A549 (cell line): ENCODE measurements at regions not wholly inside any gene's neighbourhood (a gene's known extent, or its start where the extent isn't known, plus 50 kb on each side); places are given as distances from the start of the nearest gene placed in this dataset.

Experiments
- ATAC-seq, 2 experiments: fragments of 200-7000 bp in 1 of 2; fragments of >200 bp in 1 of 2; cut with Nextera tagmentation in 1 of 2; cut with Tn5 transposase in 1 of 2; 3 replicates each; pipeline versions ENCODE4 v1.8.0 to v1.9.1; 2018 to 2020; ENCODE audit warnings: mild to moderate bottlenecking in 1 of 2, moderate library complexity in 1 of 2
- CTCF ChIA-PET: fragments of 300-600 bp; sonication (Branson Sonifier 250); formaldehyde crosslinking; extraction: SDS; loops from one replicate; lab custom pipeline; 2021; ENCODE audit warnings: antibody characterized with exemption, inconsistent platforms; lab: Yijun Ruan, JAX
- POLR2A ChIA-PET: fragments of 350-600 bp; formaldehyde crosslinking; extraction: SDS; loops from one replicate; lab custom pipeline; 2021; ENCODE audit warnings: antibody characterized with exemption, inconsistent platforms; lab: Yijun Ruan, JAX
- DNase-seq, 2 experiments: peaks; one replicate each; pipeline versions ENCODE4 v3.0.0 to v3.0.0-alpha.2; 2011 to 2016; ENCODE audit warnings: low read depth in 1 of 2, low spot score in 1 of 2
- FAIRE-seq: peaks from 2 replicates; lab custom pipeline; 2011; peaks lifted over from hg19 to GRCh38; lab: Jason Lieb, UNC
- H3K27ac ChIP-seq, 2 experiments: fragments of >200 bp; sonication (Bioruptor Twin); formaldehyde crosslinking; 3 replicates each; pipeline ENCODE4 v1.5.1; 2016 to 2017
- H3K4me1 ChIP-seq: fragments of >200 bp; sonication (Bioruptor Twin); formaldehyde crosslinking; 3 replicates; pipeline ENCODE4 v1.6.1; 2016
- H3K4me2 ChIP-seq: fragments of >200 bp; sonication (Bioruptor Twin); formaldehyde crosslinking; 3 replicates; pipeline ENCODE4 v1.6.1; 2016
- H3K4me3 ChIP-seq: fragments of >200 bp; sonication (Bioruptor Twin); formaldehyde crosslinking; 3 replicates; pipeline ENCODE4 v1.5.1; 2016
- H3K9me3 ChIP-seq: fragments of >200 bp; sonication (Bioruptor Twin); formaldehyde crosslinking; 3 replicates; pipeline ENCODE4 v1.6.1; 2016
- CBX2 ChIP-seq: fragments of 200-600 bp; sonication (generic); IDR thresholded peaks from 2 replicates; pipeline ENCODE4 v1.6.1; 2016; ENCODE audit warnings: low read depth, mild to moderate bottlenecking, borderline replicate concordance
- CBX8 ChIP-seq: fragments of 200-600 bp; sonication (generic); IDR thresholded peaks from 2 replicates; pipeline ENCODE4 v1.6.1; 2016
- EHF ChIP-seq: fragments of 250-450 bp; sonication (Bioruptor Pico); IDR thresholded peaks from 2 replicates; pipeline ENCODE4 v1.5.0; 2020; ENCODE audit warnings: mild to moderate bottlenecking
- ELK1 ChIP-seq: fragments of 150-350 bp; IDR thresholded peaks from 2 replicates; pipeline ENCODE4 v1.6.1; 2014; ENCODE audit warnings: low read depth, mild to moderate bottlenecking, low read length
- EP300 ChIP-seq, 2 experiments: fragments of >200 bp; sonication (Bioruptor Twin); formaldehyde crosslinking; IDR thresholded peaks; 2 replicates in 1 of 2; 3 replicates in 1 of 2; pipeline ENCODE4 v1.6.1; 2016 to 2017
- FOXS1 ChIP-seq: fragments of 250-450 bp; sonication (Bioruptor Pico); IDR thresholded peaks from 2 replicates; pipeline ENCODE4 v1.5.0; 2020; ENCODE audit warnings: mild to moderate bottlenecking, moderate library complexity
- GATA3 ChIP-seq: IDR thresholded peaks from 2 replicates; pipeline ENCODE4 v1.6.1; 2012; ENCODE audit warnings: borderline replicate concordance
- HOXA7 ChIP-seq: fragments of 250-450 bp; sonication (Bioruptor Pico); IDR thresholded peaks from 2 replicates; pipeline ENCODE4 v1.5.0; 2020; ENCODE audit warnings: mild to moderate bottlenecking, moderate library complexity
- MAX ChIP-seq: IDR thresholded peaks from 2 replicates; pipeline ENCODE4 v1.6.1; 2012
- NR3C1 ChIP-seq: fragments of >200 bp; sonication (Bioruptor Twin); formaldehyde crosslinking; IDR thresholded peaks from 3 replicates; pipeline ENCODE4 v1.6.1; 2017
- PHF8 ChIP-seq: fragments of 200-600 bp; sonication (generic); IDR thresholded peaks from 2 replicates; pipeline ENCODE4 v1.6.1; 2016; ENCODE audit warnings: low read depth, mild to moderate bottlenecking, antibody characterized with exemption, moderate library complexity, borderline replicate concordance
- RAD21 ChIP-seq, 2 experiments: fragments of >200 bp in 1 of 2; sonication (Bioruptor Twin) in 1 of 2; formaldehyde crosslinking in 1 of 2; IDR thresholded peaks in 1 of 2; conservative IDR thresholded peaks in 1 of 2; 2 replicates in 1 of 2; 3 replicates in 1 of 2; pipeline ENCODE4 v1.6.1; 2012 to 2018; ENCODE audit warnings: inconsistent platforms in 1 of 2
- RCOR1 ChIP-seq: fragments of 150-350 bp; IDR thresholded peaks from 2 replicates; pipeline ENCODE4 v1.6.1; 2014; ENCODE audit warnings: antibody characterized with exemption, low read length, low read depth
- REST ChIP-seq: fragments of 200-600 bp; sonication (generic); IDR thresholded peaks from 2 replicates; pipeline ENCODE4 v1.6.1; 2016; ENCODE audit warnings: antibody characterized with exemption, mild to moderate bottlenecking, moderate library complexity
- WGBS: methylation state at CpG from one replicate; pipeline ENCODE4 v1.1.6; 2017; ENCODE audit errors: missing lambda C conversion rate; 5-methylcytosine and 5-hydroxymethylcytosine counted together

GRCh38 chr2:43111788-43112554 lies 114.4 kb downstream of the ZFP36L2 start:
- CTCF ChIA-PET: interaction anchor here (1.0 to 2.1 kb wide), 7 partner anchors 9 to 372 kb away, joined by 3 to 8 read pairs (median 4); no protein-coding TSS in a partner anchor
- peaks cover 31% of the 10 kb centered on the region for H3K4me1 ChIP-seq
- no peak for ATAC-seq
- WGBS: 90% methylated on average over 7 of the region's 7 CpGs
- TF ChIP-seq EHF (CRISPR knock-in tag) (no peak), ELK1 (no peak), RCOR1 (no peak), NR3C1 (no peak), CBX8 (no peak), FOXS1 (CRISPR knock-in tag) (no peak), RAD21 (conservative IDR thresholded peaks at IDR 0.05 in 1 of 2, IDR thresholded peaks at IDR 0.05 in 1 of 2) (no peak), CBX2 (no peak)
- TF ChIP-seq, all 56 proteins: peak for 0
- Histone ChIP-seq H3K9me3 (no peaks in the 10 kb centered on the region), H3K4me3 (no peak overlapping the region), H3K4me2 (no peak overlapping the region), H3K27ac (peak overlapping the region in 1 of 2 experiments; percentile 79; a peak in 2 of 6 replicates)
- no peak for FAIRE-seq
- POLR2A ChIA-PET: interaction anchor here (0.6 kb wide), 1 partner anchor 115 kb away, joined by 3 read pairs; the partner anchor contains the start of gene ZFP36L2
- no peak for DNase-seq

- TF ChIP-seq EP300 (IDR thresholded peaks at IDR 0.05): 0 out of 5 replicates have a peak, but pooled peaks of 1 of the 2 experiments have one; percentile 14
- TF ChIP-seq MAX: 0 out of 2 replicates have a peak, but pooled peaks have one; percentile 51
- no peak for TF ChIP-seq PHF8
- no peak; a peak in 2 of 5 replicates for TF ChIP-seq RAD21 (conservative IDR thresholded peaks at IDR 0.05 in 1 of 2, IDR thresholded peaks at IDR 0.05 in 1 of 2)
- no peak for TF ChIP-seq HOXA7 (CRISPR knock-in tag)
- peak; percentile 40; the same call in 1 of the 2 replicates for TF ChIP-seq GATA3
- CTCF ChIA-PET: interaction anchor here (0.6 to 2.1 kb wide), 10 partner anchors 9 to 363 kb away, joined by 3 to 8 read pairs (median 4); no protein-coding TSS in a partner anchor
- ATAC-seq: peak; percentile 33 to 72; a peak in 4 of 6 replicates
- peak in 1 of 2 experiments; percentile 69 for DNase-seq
- FAIRE-seq: no peak
- H3K4me3 ChIP-seq: no peak overlapping the region
- H3K4me2 ChIP-seq: peak overlapping the region; percentile 55
- H3K4me1 ChIP-seq: peaks cover 42% of the 10 kb centered on the region
- POLR2A ChIA-PET: interaction anchor here (0.6 to 1.2 kb wide), 5 partner anchors 12 to 117 kb away, joined by 4 to 9 read pairs (median 6); partner anchors contain the start of gene ZFP36L2
- 18% methylated on average over 10 of the region's 10 CpGs for WGBS
- peak overlapping the region; percentile 3 to 79; a peak in 4 of 6 replicates for H3K27ac ChIP-seq
- no peaks in the 10 kb centered on the region for H3K9me3 ChIP-seq
Observed at GRCh38 chr2:43110442-43110871, 115.9 kb downstream of the ZFP36L2 start.

GRCh38 chr2:43109261-43109743 lies 117.1 kb downstream of the ZFP36L2 start:
- no peak overlapping the region for H3K4me2 ChIP-seq
- ATAC-seq: no peak
- no peaks in the 10 kb centered on the region for H3K9me3 ChIP-seq
- POLR2A ChIA-PET: no interaction called here
- peak overlapping the region in 1 of 2 experiments; percentile 79; a peak in 3 of 6 replicates for H3K27ac ChIP-seq
- no peak for TF ChIP-seq REST
- no peak for TF ChIP-seq FOXS1 (CRISPR knock-in tag)
- DNase-seq: no peak
- no peak overlapping the region for H3K4me3 ChIP-seq
- CTCF ChIA-PET: interaction anchor here (1.4 to 1.8 kb wide), 2 partner anchors 8 to 42 kb away, joined by 3 read pairs; no protein-coding TSS in a partner anchor
- no peak for FAIRE-seq
- H3K4me1 ChIP-seq: peaks cover 41% of the 10 kb centered on the region
- WGBS: 72% methylated on average over 2 of the region's 2 CpGs
